OCI-LY3 (cell line): ENCODE measurements at regions not wholly inside any gene's neighbourhood (a gene's known extent, or its start where the extent isn't known, plus 50 kb on each side); places are given as distances from the start of the nearest gene placed in this dataset.

Experiments
- EZH2phosphoT487 ChIP-seq: fragments of 200-600 bp; shearing (Covaris generic); IDR thresholded peaks from 2 replicates; pipeline ENCODE4 v1.6.1; 2018; ENCODE audit warnings: antibody characterized with exemption, mixed run types, low read depth
- TF ChIP-seq, protein P1 (sequence below): fragments of 200-600, 300-600 bp; sonication (generic); IDR thresholded peaks from 2 replicates; pipeline ENCODE4 v1.5.1; 2014; ENCODE audit warnings: antibody characterized with exemption, low read length, low read depth

DNA sequence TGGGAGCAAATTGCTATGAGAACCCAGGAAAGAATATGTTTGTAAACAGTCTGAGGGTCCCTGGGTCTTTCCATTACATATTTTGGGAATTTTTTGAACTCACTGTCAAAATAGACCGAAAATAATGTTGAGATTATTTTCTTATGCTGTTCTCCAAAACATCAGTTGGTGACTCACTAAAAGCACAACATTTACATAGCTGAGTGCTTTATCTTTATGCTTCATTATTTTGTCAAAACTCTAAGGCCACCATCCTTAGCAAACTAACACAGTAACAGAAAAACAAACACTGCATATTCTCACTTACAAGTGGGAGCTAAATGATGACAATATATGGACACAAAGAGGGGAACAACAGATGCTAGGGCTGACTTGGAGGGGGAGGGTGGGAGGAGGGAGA is 459.3 kb downstream of the ADGRL2 start:
- TF ChIP-seq, protein P1, sequence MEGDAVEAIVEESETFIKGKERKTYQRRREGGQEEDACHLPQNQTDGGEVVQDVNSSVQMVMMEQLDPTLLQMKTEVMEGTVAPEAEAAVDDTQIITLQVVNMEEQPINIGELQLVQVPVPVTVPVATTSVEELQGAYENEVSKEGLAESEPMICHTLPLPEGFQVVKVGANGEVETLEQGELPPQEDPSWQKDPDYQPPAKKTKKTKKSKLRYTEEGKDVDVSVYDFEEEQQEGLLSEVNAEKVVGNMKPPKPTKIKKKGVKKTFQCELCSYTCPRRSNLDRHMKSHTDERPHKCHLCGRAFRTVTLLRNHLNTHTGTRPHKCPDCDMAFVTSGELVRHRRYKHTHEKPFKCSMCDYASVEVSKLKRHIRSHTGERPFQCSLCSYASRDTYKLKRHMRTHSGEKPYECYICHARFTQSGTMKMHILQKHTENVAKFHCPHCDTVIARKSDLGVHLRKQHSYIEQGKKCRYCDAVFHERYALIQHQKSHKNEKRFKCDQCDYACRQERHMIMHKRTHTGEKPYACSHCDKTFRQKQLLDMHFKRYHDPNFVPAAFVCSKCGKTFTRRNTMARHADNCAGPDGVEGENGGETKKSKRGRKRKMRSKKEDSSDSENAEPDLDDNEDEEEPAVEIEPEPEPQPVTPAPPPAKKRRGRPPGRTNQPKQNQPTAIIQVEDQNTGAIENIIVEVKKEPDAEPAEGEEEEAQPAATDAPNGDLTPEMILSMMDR: no peak
- no peak for TF ChIP-seq EZH2phosphoT487
